HL-60 (cell line): ENCODE measurements at regions not wholly inside any gene's neighbourhood (a gene's known extent, or its start where the extent isn't known, plus 50 kb on each side); places are given as distances from the start of the nearest gene placed in this dataset.

ENCODE experiments used
- DNase-seq, 2 experiments: peaks; one replicate each; pipeline ENCODE4 v3.0.0-alpha.2; 2010 to 2020; ENCODE audit warnings: low read depth in 1 of 2, low spot score in 1 of 2
- H3K27ac ChIP-seq: fragments of 250-450 bp; sonication (Bioruptor Pico); replicated peaks from 2 replicates; pipeline ENCODE4 v1.5.1; 2020; ENCODE audit warnings: mild to moderate bottlenecking, moderate library complexity
- H3K27me3 ChIP-seq: fragments of 250-450 bp; sonication (Bioruptor Pico); 2 replicates; pipeline ENCODE4 v1.5.1; 2021; ENCODE audit warnings: mild to moderate bottlenecking, moderate library complexity; ENCODE audit not compliant: insufficient read depth, poor library complexity, severe bottlenecking
- H3K4me3 ChIP-seq: replicated peaks from 2 replicates; pipeline ENCODE4 v1.5.1; 2011; ENCODE audit warnings: mild to moderate bottlenecking, control low read depth, low read length; ENCODE audit not compliant: insufficient read depth
- CTCF ChIP-seq: IDR thresholded peaks from one replicate; pipeline ENCODE4 v1.5.1; 2011; ENCODE audit warnings: low read length, control low read depth, inconsistent platforms; ENCODE audit not compliant: insufficient read depth
- GABPA ChIP-seq: IDR thresholded peaks from 2 replicates; pipeline ENCODE4 v1.6.1; 2012; ENCODE audit warnings: low read depth
- POLR2AphosphoS5 ChIP-seq: IDR thresholded peaks from 2 replicates; pipeline ENCODE4 v1.6.1; 2012; ENCODE audit warnings: low read depth
- REST ChIP-seq: IDR thresholded peaks from 2 replicates; pipeline ENCODE4 v1.6.1; 2012; ENCODE audit warnings: low read depth; ENCODE audit not compliant: insufficient replicate concordance
- SPI1 ChIP-seq: IDR thresholded peaks from 2 replicates; pipeline ENCODE4 v1.6.1; 2012; ENCODE audit warnings: low read depth, mild to moderate bottlenecking, borderline replicate concordance

DNA sequence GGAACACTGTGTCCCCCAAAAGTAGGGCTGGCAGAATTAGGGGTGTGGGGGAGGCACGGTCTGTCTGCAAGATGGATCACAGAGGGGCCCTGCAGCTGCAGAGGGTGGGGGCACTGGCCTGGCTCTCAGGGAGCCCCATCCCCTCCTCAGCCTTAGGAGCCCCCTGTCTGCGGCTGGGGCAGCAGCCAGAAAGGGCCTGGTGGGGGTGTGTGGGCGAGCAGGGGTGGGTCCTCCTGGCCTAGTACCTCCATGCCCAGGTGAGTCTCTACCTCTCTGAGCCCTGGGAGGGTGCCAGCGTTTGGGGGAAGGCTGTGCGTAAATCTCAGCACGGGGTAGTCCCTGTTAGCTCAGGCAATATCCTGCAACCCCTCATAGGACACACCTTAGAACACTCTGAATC lies 280.5 kb upstream of the PPP2R2D start:
- no peak for DNase-seq
- TF ChIP-seq GABPA (no peak), POLR2AphosphoS5 (no peak), SPI1 (no peak), REST (no peak), CTCF (no peak)
- H3K27me3 ChIP-seq, result no peaks in the 10 kb centered on the region
- no peak overlapping the region for H3K4me3 ChIP-seq
- no peak overlapping the region for H3K27ac ChIP-seq

GRCh38 chr10:131620904-131621303 lies 279.9 kb upstream of the PPP2R2D start:
- no peak for TF ChIP-seq SPI1
- TF ChIP-seq POLR2AphosphoS5, result no peak
- TF ChIP-seq CTCF, result no peak
- TF ChIP-seq REST, result no peak
- no peak for TF ChIP-seq GABPA
- no peak overlapping the region for H3K27ac ChIP-seq
- no peaks in the 10 kb centered on the region for H3K27me3 ChIP-seq
- no peak for DNase-seq
- no peak overlapping the region for H3K4me3 ChIP-seq

DNA sequence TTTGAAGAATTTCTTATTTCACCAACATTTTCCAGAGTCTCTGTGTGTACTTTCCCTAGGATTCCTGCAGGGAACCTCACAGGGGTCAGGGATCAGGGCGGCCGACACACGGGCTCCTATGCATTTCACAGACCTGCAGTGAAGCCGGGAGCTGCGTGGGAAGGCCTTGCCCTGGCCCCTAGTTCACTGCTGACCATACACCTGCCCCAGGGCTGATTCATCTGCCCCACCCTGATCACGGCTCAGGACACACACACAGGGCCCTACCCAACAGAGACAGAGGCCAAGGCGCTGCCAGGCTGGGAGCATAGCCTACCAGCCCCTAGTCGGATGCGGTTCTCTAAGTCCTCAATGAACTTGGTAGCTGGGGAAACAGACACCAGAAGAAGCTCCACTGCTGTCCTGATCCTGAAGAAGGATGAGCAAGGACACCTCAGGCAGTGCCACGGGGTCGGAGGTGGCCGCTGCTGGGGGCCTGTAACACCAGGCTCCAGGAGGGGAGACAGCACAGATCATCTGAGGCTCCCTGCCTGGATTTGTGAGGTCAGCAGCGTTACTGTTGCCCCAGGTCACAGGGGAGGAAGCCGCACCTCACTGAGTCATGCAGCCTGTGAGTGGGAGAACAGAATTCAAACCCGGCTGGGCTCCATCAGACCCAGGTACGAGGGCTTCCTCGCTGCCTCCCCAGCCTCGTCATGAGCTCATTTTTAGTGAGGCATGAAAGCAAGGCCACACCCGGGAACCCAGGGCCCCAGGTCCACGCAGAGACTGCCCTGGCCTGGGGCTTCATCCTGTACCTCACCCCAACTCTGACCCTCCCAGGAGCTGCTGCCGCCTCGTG lies 278.8 kb upstream of the PPP2R2D start:
- Histone ChIP-seq H3K4me3 (no peak overlapping the region), H3K27ac (no peak overlapping the region), H3K27me3 (no peaks in the 10 kb centered on the region)
- DNase-seq, result no peak
- TF ChIP-seq CTCF, result no peak
- no peak for TF ChIP-seq SPI1

DNA sequence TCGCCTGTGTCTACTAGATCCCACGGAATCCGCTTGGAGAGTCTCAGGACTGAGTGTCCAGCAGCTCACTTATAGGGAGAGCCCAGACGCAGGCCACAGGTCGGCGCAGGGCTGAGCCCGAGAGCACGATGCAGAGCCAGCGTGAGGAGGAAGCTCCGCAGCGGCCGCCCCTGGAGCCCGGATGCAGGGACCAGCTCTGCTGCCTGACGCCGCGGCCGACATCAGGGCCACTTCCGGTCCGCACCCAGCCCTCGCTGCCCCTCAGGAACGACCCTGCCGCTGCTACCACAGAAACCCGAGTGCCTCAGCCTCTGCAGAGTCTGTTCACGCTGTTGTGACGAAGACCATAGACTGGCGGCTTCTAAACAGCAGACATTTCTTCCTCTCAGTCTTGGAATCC lies 275.8 kb upstream of the PPP2R2D start:
- no peaks in the 10 kb centered on the region for H3K27me3 ChIP-seq
- DNase-seq, result no peak
- no peak overlapping the region for H3K27ac ChIP-seq
- TF ChIP-seq REST (no peak), SPI1 (no peak), POLR2AphosphoS5 (no peak), GABPA (no peak), CTCF (no peak)
- H3K4me3 ChIP-seq, result no peak overlapping the region
